Endothelial cell of umbilical vein (primary cell): ENCODE measurements at regions not wholly inside any gene's neighbourhood (a gene's known extent, or its start where the extent isn't known, plus 50 kb on each side); places are given as distances from the start of the nearest gene placed in this dataset.

Experiments used
- BruUV-seq: library from RNA; stranded (reverse); fragments of 400-500 nt; replicated peaks from 2 replicates; lab custom pipeline; 2021; lab: Mats Ljungman, UMichigan
- CTCF ChIA-PET: fragments of 300-600, 350-600 bp; sonication (Branson Sonifier 250); formaldehyde crosslinking; loops from one replicate; lab custom pipeline; 2021; ENCODE audit warnings: antibody characterized with exemption, inconsistent platforms; lab: Charles Lee
- POLR2A ChIA-PET: fragments of 300-600, 350-600 bp; sonication (Branson Sonifier 250); formaldehyde crosslinking; loops from one replicate; lab custom pipeline; 2021; ENCODE audit warnings: antibody characterized with exemption, inconsistent platforms; lab: Charles Lee
- DNase-seq: peaks from one replicate; pipeline ENCODE4 v3.0.0-alpha.2; 2011; ENCODE audit warnings: low read depth, low spot score
- FAIRE-seq: peaks from 2 replicates; lab custom pipeline; 2011; peaks lifted over from hg19 to GRCh38; lab: Jason Lieb, UNC
- H2AFZ ChIP-seq: 2 replicates; pipeline ENCODE4 v1.6.0; 2012; ENCODE audit warnings: low read depth, low read length, control low read depth, inconsistent platforms
- H3K27ac ChIP-seq: 2 replicates; pipeline ENCODE4 v1.5.1; 2011; ENCODE audit warnings: low read depth, mild to moderate bottlenecking, control low read depth, low read length, moderate library complexity; ENCODE audit not compliant: insufficient read depth
- H3K27me3 ChIP-seq, 2 experiments: 2 replicates each; pipeline versions ENCODE4 v1.6.0 to v1.6.1; 2011; ENCODE audit warnings: low read length in 2 of 2, mixed read lengths in 1 of 2; ENCODE audit not compliant: control insufficient read depth in 2 of 2, insufficient read depth in 2 of 2
- H3K36me3 ChIP-seq, 2 experiments: 2 replicates in 1 of 2; 3 replicates in 1 of 2; pipeline ENCODE4 v1.5.1; 2011; ENCODE audit warnings: low read length in 2 of 2, mild to moderate bottlenecking in 1 of 2, moderate library complexity in 1 of 2; ENCODE audit not compliant: control insufficient read depth in 2 of 2, insufficient read depth in 2 of 2; ENCODE audit errors: extremely low read depth in 1 of 2
- H3K4me1 ChIP-seq: 3 replicates; pipeline ENCODE4 v1.5.1; 2011; ENCODE audit warnings: mild to moderate bottlenecking, low read length; ENCODE audit not compliant: control insufficient read depth, insufficient read depth; ENCODE audit errors: extremely low read depth
- H3K4me2 ChIP-seq: 2 replicates; pipeline ENCODE4 v1.6.1; 2011; ENCODE audit warnings: low read length, control low read depth, mixed read lengths; ENCODE audit not compliant: insufficient read depth
- H3K4me3 ChIP-seq, 3 experiments: fragments of 200-600 bp in 1 of 3; sonication (generic), shearing (Covaris generic) in 1 of 3; replicated peaks in 1 of 3; 2 replicates each; pipeline ENCODE4 v1.5.1; 2011 to 2016; ENCODE audit warnings: control low read depth in 3 of 3, low read length in 3 of 3, mild to moderate bottlenecking in 2 of 3, inconsistent platforms in 1 of 3, low read depth in 1 of 3, moderate library complexity in 1 of 3; ENCODE audit not compliant: insufficient read depth in 1 of 3
- H3K79me2 ChIP-seq: 2 replicates; pipeline ENCODE4 v1.6.0; 2012; ENCODE audit warnings: low read length, inconsistent platforms; ENCODE audit not compliant: control insufficient read depth, insufficient read depth
- H3K9ac ChIP-seq: replicated peaks from 2 replicates; pipeline ENCODE3; 2011; ENCODE audit warnings: low read length, control low read depth; ENCODE audit not compliant: insufficient read depth; ENCODE audit errors: extremely low read depth
- H3K9me1 ChIP-seq: replicated peaks from 3 replicates; pipeline ENCODE4 v1.6.0; 2011; ENCODE audit warnings: mild to moderate bottlenecking, low read length; ENCODE audit not compliant: control insufficient read depth, insufficient read depth; ENCODE audit errors: extremely low read depth
- H3K9me3 ChIP-seq: replicated peaks from 2 replicates; pipeline ENCODE4 v1.5.1; 2012; ENCODE audit warnings: low read length, inconsistent platforms; ENCODE audit not compliant: control insufficient read depth, insufficient read depth
- H4K20me1 ChIP-seq: replicated peaks from 2 replicates; pipeline ENCODE3; 2011; ENCODE audit warnings: mild to moderate bottlenecking, low read length; ENCODE audit not compliant: control insufficient read depth, insufficient read depth; ENCODE audit errors: extremely low read depth
- EZH2 ChIP-seq: IDR thresholded peaks from 2 replicates; pipeline ENCODE4 v1.6.1; 2012; ENCODE audit warnings: borderline replicate concordance, low read depth, mild to moderate bottlenecking, moderate library complexity, low read length, inconsistent platforms; ENCODE audit not compliant: severe bottlenecking
- FOS ChIP-seq: IDR thresholded peaks from 2 replicates; pipeline ENCODE4 v1.6.1; 2011; ENCODE audit warnings: mild to moderate bottlenecking, low read length, moderate library complexity, borderline replicate concordance; ENCODE audit not compliant: insufficient read depth
- GATA2 ChIP-seq: IDR thresholded peaks from 2 replicates; pipeline ENCODE4 v1.7.0; 2011; ENCODE audit warnings: low read depth, mild to moderate bottlenecking, moderate library complexity, mixed read lengths, low read length; ENCODE audit not compliant: insufficient read length, insufficient read depth
- JUN ChIP-seq: IDR thresholded peaks from 2 replicates; pipeline ENCODE4 v1.6.1; 2011; ENCODE audit warnings: borderline replicate concordance, low read depth; ENCODE audit not compliant: insufficient read length, insufficient read depth
- MYC ChIP-seq: IDR thresholded peaks from one replicate; pipeline ENCODE4 v1.6.1; 2011; ENCODE audit warnings: mild to moderate bottlenecking, low read depth, low read length
- POLR2A ChIP-seq: IDR thresholded peaks from 2 replicates; pipeline ENCODE4 v1.6.1; 2012; ENCODE audit warnings: low read depth, mild to moderate bottlenecking, control low read depth, low read length
- POLR2AphosphoS5 ChIP-seq: IDR thresholded peaks from 2 replicates; pipeline ENCODE4 v1.6.1; 2012; ENCODE audit warnings: low read depth, mild to moderate bottlenecking, control low read depth, low read length, moderate library complexity; ENCODE audit not compliant: insufficient read depth
- dilution Hi-C: fragments of 300-500 bp; cut with MboI; formaldehyde crosslinking; loops from one replicate; pipeline ENCODE4 v1.15.0; 2019; ENCODE audit warnings: low sequenced_read_pairs; ENCODE audit not compliant: extremely low pct_ligation_motif_present
- intact Hi-C: fragments of 100-400 bp; cut with micrococcal nuclease; formaldehyde crosslinking; loops from one replicate; pipeline ENCODE4 v1.10.0; 2022
- TF ChIP-seq, protein P1 (sequence below): IDR thresholded peaks from 2 replicates; pipeline ENCODE4 v1.6.1; 2011; ENCODE audit not compliant: insufficient read depth, insufficient read length
- TF ChIP-seq, protein P2 (sequence below), 2 donors: IDR thresholded peaks; 1 replicate in 1 of 2; 2 replicates in 1 of 2; pipeline ENCODE4 v1.5.1; 2011; ENCODE audit warnings: low read length in 2 of 2, mild to moderate bottlenecking in 2 of 2, moderate library complexity in 2 of 2, control low read depth in 1 of 2, inconsistent platforms in 1 of 2, low read depth in 1 of 2; ENCODE audit not compliant: insufficient read depth in 1 of 2; ENCODE audit errors: extremely low read depth in 1 of 2

DNA sequence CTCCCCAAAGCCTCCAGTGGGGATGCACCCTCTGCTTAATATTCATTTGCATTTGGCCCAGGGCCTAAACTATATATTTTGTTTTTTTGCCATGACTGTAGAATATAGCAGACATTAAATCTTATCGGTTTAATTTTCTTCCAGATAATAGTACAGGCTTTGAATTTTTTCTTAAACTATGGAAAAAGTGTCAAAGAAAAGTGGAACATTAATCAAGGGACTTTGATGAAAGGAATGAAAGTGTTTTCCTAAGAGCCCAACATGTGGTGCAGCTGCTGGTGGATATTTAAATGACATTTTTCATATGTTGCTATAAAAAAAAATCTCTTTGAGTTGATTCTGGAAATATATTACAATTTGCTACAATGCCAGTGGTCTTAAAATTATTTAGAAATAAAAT lies 346.8 kb downstream of the CYP26B1 start:
- no peak for DNase-seq
- no peak overlapping the region for H3K4me3 ChIP-seq
- BruUV-seq, result no TSS peak
- dilution Hi-C loops (no loop called here), intact Hi-C loops (loop anchor here (2.0 to 5.0 kb wide), 2 partner anchors 196 to 778 kb away; no protein-coding TSS in a partner anchor)
- TF ChIP-seq EZH2 (no peak), MYC (no peak), POLR2A (no peak), FOS (no peak), JUN (no peak), GATA2 (no peak), POLR2AphosphoS5 (no peak)
- TF ChIP-seq, protein P1, sequence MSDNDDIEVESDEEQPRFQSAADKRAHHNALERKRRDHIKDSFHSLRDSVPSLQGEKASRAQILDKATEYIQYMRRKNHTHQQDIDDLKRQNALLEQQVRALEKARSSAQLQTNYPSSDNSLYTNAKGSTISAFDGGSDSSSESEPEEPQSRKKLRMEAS, result no peak
- TF ChIP-seq, protein P2, sequence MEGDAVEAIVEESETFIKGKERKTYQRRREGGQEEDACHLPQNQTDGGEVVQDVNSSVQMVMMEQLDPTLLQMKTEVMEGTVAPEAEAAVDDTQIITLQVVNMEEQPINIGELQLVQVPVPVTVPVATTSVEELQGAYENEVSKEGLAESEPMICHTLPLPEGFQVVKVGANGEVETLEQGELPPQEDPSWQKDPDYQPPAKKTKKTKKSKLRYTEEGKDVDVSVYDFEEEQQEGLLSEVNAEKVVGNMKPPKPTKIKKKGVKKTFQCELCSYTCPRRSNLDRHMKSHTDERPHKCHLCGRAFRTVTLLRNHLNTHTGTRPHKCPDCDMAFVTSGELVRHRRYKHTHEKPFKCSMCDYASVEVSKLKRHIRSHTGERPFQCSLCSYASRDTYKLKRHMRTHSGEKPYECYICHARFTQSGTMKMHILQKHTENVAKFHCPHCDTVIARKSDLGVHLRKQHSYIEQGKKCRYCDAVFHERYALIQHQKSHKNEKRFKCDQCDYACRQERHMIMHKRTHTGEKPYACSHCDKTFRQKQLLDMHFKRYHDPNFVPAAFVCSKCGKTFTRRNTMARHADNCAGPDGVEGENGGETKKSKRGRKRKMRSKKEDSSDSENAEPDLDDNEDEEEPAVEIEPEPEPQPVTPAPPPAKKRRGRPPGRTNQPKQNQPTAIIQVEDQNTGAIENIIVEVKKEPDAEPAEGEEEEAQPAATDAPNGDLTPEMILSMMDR (IDR thresholded peaks at IDR 0.05; ENCODE audit: extremely low read depth in 1 of 2, insufficient read depth in 1 of 2, low read depth in 1 of 2, low read length in 2 of 2), result no peak
- H2AFZ ChIP-seq, result no peak overlapping the region
- H3K27ac ChIP-seq, result no peak overlapping the region
- H3K36me3 ChIP-seq, result no peaks in the 10 kb centered on the region
- H3K4me2 ChIP-seq, result no peak overlapping the region
- no peak overlapping the region for H3K9ac ChIP-seq
- H3K9me1 ChIP-seq, result no peaks in the 10 kb centered on the region
- ChIA-PET POLR2A (no interaction called here), CTCF (interaction anchor here (1.2 to 9.6 kb wide), 8 partner anchors 11 to 945 kb away, joined by 3 to 70 read pairs (median 14); partner anchors contain the start of gene CYP26B1)
- H3K9me3 ChIP-seq, result no peaks in the 10 kb centered on the region
- H3K27me3 ChIP-seq, result peaks cover 9 to 10% of the 10 kb centered on the region in 2 experiments
- no peaks in the 10 kb centered on the region for H3K4me1 ChIP-seq
- no peak for FAIRE-seq
- no peaks in the 10 kb centered on the region for H3K79me2 ChIP-seq
- H4K20me1 ChIP-seq, result no peaks in the 10 kb centered on the region
